DOHH2 (cell line): ENCODE measurements at regions not wholly inside any gene's neighbourhood (a gene's known extent, or its start where the extent isn't known, plus 50 kb on each side); places are given as distances from the start of the nearest gene placed in this dataset.

Experiments
- EZH2phosphoT487 ChIP-seq: fragments of 200-600 bp; sonication (generic); IDR thresholded peaks from 2 replicates; pipeline ENCODE4 v1.6.1; 2017; ENCODE audit warnings: borderline replicate concordance, mild to moderate bottlenecking, antibody characterized with exemption, low read length, moderate library complexity, mixed read lengths
- TF ChIP-seq, protein P1 (sequence below): fragments of 200-600 bp; sonication (generic); IDR thresholded peaks from one replicate; pipeline ENCODE4 v1.5.1; 2014; ENCODE audit warnings: antibody characterized with exemption, mild to moderate bottlenecking, low read depth, low read length; ENCODE audit not compliant: poor library complexity, severe bottlenecking

- TF ChIP-seq, protein P1, sequence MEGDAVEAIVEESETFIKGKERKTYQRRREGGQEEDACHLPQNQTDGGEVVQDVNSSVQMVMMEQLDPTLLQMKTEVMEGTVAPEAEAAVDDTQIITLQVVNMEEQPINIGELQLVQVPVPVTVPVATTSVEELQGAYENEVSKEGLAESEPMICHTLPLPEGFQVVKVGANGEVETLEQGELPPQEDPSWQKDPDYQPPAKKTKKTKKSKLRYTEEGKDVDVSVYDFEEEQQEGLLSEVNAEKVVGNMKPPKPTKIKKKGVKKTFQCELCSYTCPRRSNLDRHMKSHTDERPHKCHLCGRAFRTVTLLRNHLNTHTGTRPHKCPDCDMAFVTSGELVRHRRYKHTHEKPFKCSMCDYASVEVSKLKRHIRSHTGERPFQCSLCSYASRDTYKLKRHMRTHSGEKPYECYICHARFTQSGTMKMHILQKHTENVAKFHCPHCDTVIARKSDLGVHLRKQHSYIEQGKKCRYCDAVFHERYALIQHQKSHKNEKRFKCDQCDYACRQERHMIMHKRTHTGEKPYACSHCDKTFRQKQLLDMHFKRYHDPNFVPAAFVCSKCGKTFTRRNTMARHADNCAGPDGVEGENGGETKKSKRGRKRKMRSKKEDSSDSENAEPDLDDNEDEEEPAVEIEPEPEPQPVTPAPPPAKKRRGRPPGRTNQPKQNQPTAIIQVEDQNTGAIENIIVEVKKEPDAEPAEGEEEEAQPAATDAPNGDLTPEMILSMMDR = no peak
- no peak for TF ChIP-seq EZH2phosphoT487
Measured at GRCh38 chr6:167650730-167651317, 175.9 kb upstream of the AFDN start.
